Common myeloid progenitor, CD34-positive (primary cell): ENCODE measurements at regions not wholly inside any gene's neighbourhood (a gene's known extent, or its start where the extent isn't known, plus 50 kb on each side); places are given as distances from the start of the nearest gene placed in this dataset.
"Not testable (repeated sequence)": the region's sequence is repeated elsewhere in the genome, so short reads cannot be mapped to it uniquely, and the experiment has no call there.

ENCODE experiments used
- CTCF ChIA-PET: fragments of 350-600 bp; sonication (Branson Sonifier 250); formaldehyde crosslinking; loops from one replicate; lab custom pipeline; 2021; ENCODE audit warnings: antibody characterized with exemption; lab: Charles Lee
- POLR2A ChIA-PET: fragments of 350-600 bp; sonication (Branson Sonifier 250); formaldehyde crosslinking; loops from one replicate; lab custom pipeline; 2021; ENCODE audit warnings: antibody characterized with exemption; lab: Charles Lee
- DNase-seq, 3 donors: peaks; one replicate each; pipeline versions ENCODE4 v3.0.0 to v3.0.0-alpha.2; 2013
- H3K27ac ChIP-seq, 2 experiments: 1 replicate in 1 of 2; 2 replicates in 1 of 2; pipeline ENCODE4 v1.7.0; 2013; ENCODE audit warnings: inconsistent platforms in 2 of 2, low read length in 2 of 2, mild to moderate bottlenecking in 2 of 2, low read depth in 1 of 2, moderate library complexity in 1 of 2; ENCODE audit not compliant: severe bottlenecking in 2 of 2, insufficient read depth in 1 of 2, poor library complexity in 1 of 2
- H3K27me3 ChIP-seq, 5 experiments: replicated peaks in 2 of 5; 1 replicate in 3 of 5; 2 replicates in 2 of 5; pipeline versions ENCODE4 v1.6.1 to v1.7.0; 2013; ENCODE audit warnings: low read length in 4 of 5, mild to moderate bottlenecking in 2 of 5, moderate library complexity in 2 of 5, inconsistent platforms in 1 of 5; ENCODE audit not compliant: insufficient read depth in 5 of 5, control insufficient read depth in 4 of 5
- H3K36me3 ChIP-seq, 4 experiments: 1 replicate in 2 of 4; 2 replicates in 2 of 4; pipeline versions ENCODE4 v1.6.1 to v1.7.0; 2013; ENCODE audit warnings: low read length in 3 of 4, control low read depth in 1 of 4, mild to moderate bottlenecking in 1 of 4; ENCODE audit not compliant: control insufficient read depth in 4 of 4, insufficient read depth in 4 of 4
- H3K4me1 ChIP-seq, 4 experiments: 1 replicate in 3 of 4; 2 replicates in 1 of 4; pipeline versions ENCODE4 v1.6.1 to v1.7.1; 2013; ENCODE audit warnings: low read length in 3 of 4, mild to moderate bottlenecking in 3 of 4, control low read depth in 1 of 4, inconsistent platforms in 1 of 4, moderate library complexity in 1 of 4; ENCODE audit not compliant: control insufficient read depth in 4 of 4, insufficient read depth in 4 of 4; ENCODE audit errors: control extremely low read depth in 1 of 4
- H3K4me3 ChIP-seq, 7 experiments: 1 replicate in 4 of 7; 2 replicates in 3 of 7; pipeline versions ENCODE4 v1.5.1 to v1.7.0; 2013; ENCODE audit warnings: mild to moderate bottlenecking in 7 of 7, low read length in 6 of 7, moderate library complexity in 6 of 7, inconsistent platforms in 2 of 7, low read depth in 2 of 7, control low read depth in 1 of 7; ENCODE audit not compliant: insufficient read depth in 4 of 7, control insufficient read depth in 1 of 7; ENCODE audit errors: extremely low read depth in 1 of 7
- H3K9me3 ChIP-seq, 5 experiments: 1 replicate in 4 of 5; 2 replicates in 1 of 5; pipeline versions ENCODE4 v1.6.1 to v1.7.1; 2013; ENCODE audit warnings: low read length in 4 of 5, mild to moderate bottlenecking in 2 of 5, inconsistent platforms in 1 of 5, low read depth in 1 of 5, moderate library complexity in 1 of 5; ENCODE audit not compliant: control insufficient read depth in 4 of 5, insufficient read depth in 2 of 5; ENCODE audit errors: control extremely low read depth in 1 of 5
- WGBS: methylation state at CpG from one replicate; pipeline ENCODE4 v1.1.5; 2013; ENCODE audit not compliant: insufficient coverage; 5-methylcytosine and 5-hydroxymethylcytosine counted together

DNA sequence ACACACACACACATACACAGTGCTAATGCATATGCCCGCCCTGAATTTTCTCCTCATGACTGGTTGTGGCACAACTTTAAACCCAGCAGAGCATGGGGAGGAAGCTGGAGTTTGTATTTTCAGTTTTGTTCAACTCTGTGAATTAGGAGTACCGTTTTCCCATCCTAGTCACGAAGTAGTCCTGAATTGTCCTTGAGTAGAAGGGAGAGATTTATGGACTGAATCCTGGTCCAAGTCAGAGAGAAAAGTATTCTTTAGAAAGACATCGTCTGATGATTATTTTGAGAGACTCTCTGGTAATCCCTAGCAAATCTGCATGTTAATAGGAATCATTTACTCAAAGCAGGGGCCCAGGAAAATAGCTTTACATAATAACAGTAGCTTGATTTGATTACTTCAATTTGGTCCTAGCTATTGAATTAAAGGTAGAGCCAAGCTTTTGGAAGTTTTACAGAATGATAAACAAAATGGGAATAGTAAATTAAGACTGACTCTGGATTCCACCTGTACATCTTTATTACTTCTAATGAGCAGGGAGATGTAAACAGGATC, 60.5 kb upstream of the OLIG2 start:
- DNase-seq = no peak
- Histone ChIP-seq H3K4me3 (no peak overlapping the region), H3K27me3 (peaks cover 0 to 9% (median 0%) of the 10 kb centered on the region in 5 experiments), H3K27ac (no peak overlapping the region), H3K36me3 (no peaks in the 10 kb centered on the region), H3K4me1 (no peaks in the 10 kb centered on the region), H3K9me3 (peaks cover 0 to 6% (median 0%) of the 10 kb centered on the region in 5 experiments)
- ChIA-PET POLR2A (no interaction called here), CTCF (interaction anchor here (1.0 to 1.2 kb wide), 2 partner anchors 34 to 162 kb away, joined by 3 read pairs; no protein-coding TSS in a partner anchor)
- WGBS = 77% methylated on average over 2 of the region's 4 CpGs

DNA sequence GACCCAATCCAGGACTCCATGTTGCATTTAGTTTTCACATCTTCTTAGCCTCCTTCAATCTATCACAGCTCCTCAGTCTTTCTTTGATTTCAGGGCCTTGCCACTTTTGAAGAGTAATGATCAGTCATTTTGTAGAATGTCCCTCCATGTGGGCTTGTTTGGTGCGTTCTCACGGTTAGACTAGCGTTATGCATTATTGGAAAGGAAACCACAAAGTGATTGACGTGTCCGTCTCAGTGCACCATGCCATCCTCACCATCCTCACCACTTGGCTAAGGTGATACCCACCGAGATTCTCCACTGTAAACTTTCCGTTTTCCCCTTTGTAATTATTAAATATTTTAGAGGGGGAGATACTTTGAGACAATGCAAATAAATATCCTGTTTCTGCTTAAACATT, 59.6 kb upstream of the OLIG2 start:
- H3K27me3 ChIP-seq = peaks cover 0 to 8% (median 0%) of the 10 kb centered on the region in 5 experiments
- no peak for DNase-seq
- no peaks in the 10 kb centered on the region for H3K36me3 ChIP-seq
- H3K27ac ChIP-seq = no peak overlapping the region
- H3K9me3 ChIP-seq = peaks cover 0 to 6% (median 0%) of the 10 kb centered on the region in 5 experiments
- POLR2A ChIA-PET = no interaction called here
- 62% methylated on average over 3 of the region's 7 CpGs for WGBS
- CTCF ChIA-PET = interaction anchor here (1.0 to 1.2 kb wide), 2 partner anchors 35 to 161 kb away, joined by 3 read pairs; no protein-coding TSS in a partner anchor
- no peak overlapping the region for H3K4me3 ChIP-seq
- no peaks in the 10 kb centered on the region for H3K4me1 ChIP-seq

DNA sequence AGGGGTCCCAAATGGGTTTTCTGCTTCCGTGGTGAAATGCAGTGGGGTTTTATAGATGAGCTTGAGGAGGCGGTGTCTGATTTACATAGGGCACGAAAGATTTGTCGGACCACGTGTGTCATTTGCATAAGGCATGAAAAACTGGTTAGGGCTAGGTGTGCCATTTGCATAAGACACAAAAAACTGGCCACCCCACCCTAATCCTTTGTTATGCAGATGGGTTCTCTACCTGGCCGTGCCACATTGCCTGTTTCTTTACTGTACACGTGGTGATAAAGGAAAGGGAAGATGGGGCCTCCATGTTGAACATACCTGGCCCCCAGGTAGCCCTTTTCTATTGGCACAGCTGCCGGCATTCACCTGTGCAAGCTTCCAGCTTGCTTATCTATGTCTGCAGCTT, 57.6 kb upstream of the OLIG2 start:
- 89% methylated on average over 6 of the region's 8 CpGs for WGBS
- POLR2A ChIA-PET = not testable (repeated sequence)

GRCh38 chr21:32974653-32975052, 51.1 kb upstream of the OLIG2 start:
- POLR2A ChIA-PET = no interaction called here
- 95% methylated on average over 2 of the region's 2 CpGs for WGBS

More for the DNA sequence above, 57.6 kb upstream of the OLIG2 start:
- H3K27ac ChIP-seq, H3K9me3 ChIP-seq, H3K36me3 ChIP-seq, H3K27me3 ChIP-seq, H3K4me3 ChIP-seq, H3K4me1 ChIP-seq, DNase-seq: not testable (repeated sequence)
- CTCF ChIA-PET = interaction anchor here (1.6 kb wide), 1 partner anchor 28 kb away, joined by 3 read pairs; no protein-coding TSS in a partner anchor

GRCh38 chr21:32975811-32976431, 49.8 kb upstream of the OLIG2 start:
- Histone ChIP-seq H3K27ac (no peak overlapping the region), H3K36me3 (no peaks in the 10 kb centered on the region), H3K9me3 (no peaks in the 10 kb centered on the region), H3K4me1 (no peaks in the 10 kb centered on the region), H3K27me3 (peaks cover 0 to 2% (median 0%) of the 10 kb centered on the region in 5 experiments), H3K4me3 (no peak overlapping the region)
- CTCF ChIA-PET = interaction anchor here (1.3 kb wide), 1 partner anchor 36 kb away, joined by 4 read pairs; no protein-coding TSS in a partner anchor
- DNase-seq = no peak
- WGBS = 82% methylated on average over 7 of the region's 8 CpGs
- POLR2A ChIA-PET = no interaction called here

More at GRCh38 chr21:32974653-32975052, 51.1 kb upstream of the OLIG2 start:
- no peak for DNase-seq
- CTCF ChIA-PET = interaction anchor here (0.8 to 1.3 kb wide), 3 partner anchors 16 to 222 kb away, joined by 3 to 4 read pairs (median 3); no protein-coding TSS in a partner anchor
- Histone ChIP-seq H3K36me3 (no peaks in the 10 kb centered on the region), H3K27ac (no peak overlapping the region), H3K4me3 (no peak overlapping the region), H3K4me1 (no peaks in the 10 kb centered on the region), H3K9me3 (no peaks in the 10 kb centered on the region), H3K27me3 (peaks cover 0 to 2% (median 0%) of the 10 kb centered on the region in 5 experiments)
